Thyroid gland (tissue), 4 donors: ENCODE measurements at regions not wholly inside any gene's neighbourhood (a gene's known extent, or its start where the extent isn't known, plus 50 kb on each side); places are given as distances from the start of the nearest gene placed in this dataset.

Source experiments
- DNase-seq, 2 donors: peaks; one replicate each; pipeline ENCODE4 v3.0.0-alpha.2; 2019
- H3K27ac ChIP-seq, 3 donors: fragments of 200-600 bp; sonication (generic); 1 replicate in 2 of 3; 2 replicates in 1 of 3; pipeline ENCODE4 v1.5.1; 2016 to 2019; ENCODE audit warnings: mild to moderate bottlenecking in 1 of 3, moderate library complexity in 1 of 3
- H3K27me3 ChIP-seq: fragments of 200-600 bp; sonication (generic); one replicate; pipeline ENCODE4 v1.5.1; 2019
- H3K36me3 ChIP-seq, 2 donors: fragments of 200-600 bp; sonication (generic); one replicate each; pipeline ENCODE4 v1.5.1; 2016 to 2019
- H3K4me1 ChIP-seq, 2 donors: fragments of 200-600 bp; sonication (generic); one replicate each; pipeline ENCODE4 v1.5.1; 2017 to 2019
- H3K4me3 ChIP-seq, 3 donors: fragments of 200-600 bp; sonication (generic); replicated peaks in 1 of 3; 1 replicate in 2 of 3; 2 replicates in 1 of 3; pipeline ENCODE4 v1.5.1; 2016; ENCODE audit warnings: mild to moderate bottlenecking in 1 of 3
- H3K9me3 ChIP-seq: fragments of 200-600 bp; sonication (generic); one replicate; pipeline ENCODE4 v1.5.1; 2017
- POLR2A ChIP-seq, 2 donors: fragments of 450-650 bp; IDR thresholded peaks; one replicate each; pipeline ENCODE4 v1.6.1; 2017; ENCODE audit warnings: antibody characterized with exemption in 2 of 2, mild to moderate bottlenecking in 2 of 2, moderate library complexity in 1 of 2
- WGBS, 2 donors: methylation state at CpG; one replicate each; pipeline ENCODE4 v1.1.5; 2017; 5-methylcytosine and 5-hydroxymethylcytosine counted together
- intact Hi-C: fragments of 100-400 bp; cut with DNase I; formaldehyde crosslinking; loops from one replicate; pipeline ENCODE4 v1.15.1; 2023
- TF ChIP-seq, protein P1 (sequence below), 6 experiments: fragments of 200-600 bp in 3 of 6; fragments of 450-650 bp in 3 of 6; sonication (generic) in 3 of 6; IDR thresholded peaks; one replicate each; pipeline ENCODE4 v1.5.1; 2016 to 2019; ENCODE audit warnings: antibody characterized with exemption in 6 of 6, mild to moderate bottlenecking in 2 of 6, inconsistent platforms in 1 of 6, moderate library complexity in 1 of 6

DNA sequence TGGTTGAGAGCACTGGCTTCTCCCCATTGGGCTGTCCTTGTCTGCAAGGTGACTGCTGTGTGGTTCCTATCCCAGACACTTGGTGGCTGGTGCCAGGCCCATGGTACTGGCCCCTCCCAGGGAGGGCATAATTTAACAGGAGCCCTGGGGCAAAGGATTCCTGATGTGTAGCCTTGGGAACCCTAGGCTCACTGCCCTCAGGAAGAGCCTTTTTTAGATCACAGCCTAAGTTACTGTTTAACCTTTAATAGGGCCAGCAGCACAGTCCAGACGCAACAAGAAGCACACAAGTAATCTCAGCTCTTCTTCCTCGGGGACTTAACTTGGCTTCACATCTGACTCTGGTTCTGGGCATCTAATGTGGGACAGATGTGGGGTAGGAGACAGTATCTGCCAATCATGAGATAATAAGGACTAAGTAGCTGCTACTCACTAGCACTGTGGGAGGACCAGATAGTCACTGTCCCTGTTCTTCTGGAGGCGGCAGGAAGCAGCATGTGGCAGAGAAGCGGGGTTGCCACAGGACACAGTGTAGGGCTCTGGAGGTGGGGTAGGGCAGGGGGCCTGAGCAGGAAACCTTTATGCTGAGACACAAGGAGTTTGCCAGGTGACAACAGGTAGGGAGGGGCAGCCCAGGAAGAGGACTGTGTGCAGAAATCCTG lies 136.3 kb downstream of the TMEM17 start:
- no peaks in the 10 kb centered on the region for H3K27me3 ChIP-seq
- H3K27ac ChIP-seq, result no peak overlapping the region
- WGBS, 2 donors, result 82 to 83% methylated on average over 4 of the region's 4 CpGs
- no peaks in the 10 kb centered on the region for H3K9me3 ChIP-seq
- DNase-seq, result no peak
- intact Hi-C loops, result no loop called here
- no peak overlapping the region for H3K4me3 ChIP-seq
- no peaks in the 10 kb centered on the region for H3K36me3 ChIP-seq
- TF ChIP-seq, protein P1, sequence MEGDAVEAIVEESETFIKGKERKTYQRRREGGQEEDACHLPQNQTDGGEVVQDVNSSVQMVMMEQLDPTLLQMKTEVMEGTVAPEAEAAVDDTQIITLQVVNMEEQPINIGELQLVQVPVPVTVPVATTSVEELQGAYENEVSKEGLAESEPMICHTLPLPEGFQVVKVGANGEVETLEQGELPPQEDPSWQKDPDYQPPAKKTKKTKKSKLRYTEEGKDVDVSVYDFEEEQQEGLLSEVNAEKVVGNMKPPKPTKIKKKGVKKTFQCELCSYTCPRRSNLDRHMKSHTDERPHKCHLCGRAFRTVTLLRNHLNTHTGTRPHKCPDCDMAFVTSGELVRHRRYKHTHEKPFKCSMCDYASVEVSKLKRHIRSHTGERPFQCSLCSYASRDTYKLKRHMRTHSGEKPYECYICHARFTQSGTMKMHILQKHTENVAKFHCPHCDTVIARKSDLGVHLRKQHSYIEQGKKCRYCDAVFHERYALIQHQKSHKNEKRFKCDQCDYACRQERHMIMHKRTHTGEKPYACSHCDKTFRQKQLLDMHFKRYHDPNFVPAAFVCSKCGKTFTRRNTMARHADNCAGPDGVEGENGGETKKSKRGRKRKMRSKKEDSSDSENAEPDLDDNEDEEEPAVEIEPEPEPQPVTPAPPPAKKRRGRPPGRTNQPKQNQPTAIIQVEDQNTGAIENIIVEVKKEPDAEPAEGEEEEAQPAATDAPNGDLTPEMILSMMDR (IDR thresholded peaks at IDR 0.05), result no peak
- TF ChIP-seq POLR2A (IDR thresholded peaks at IDR 0.05), result no peak
- no peaks in the 10 kb centered on the region for H3K4me1 ChIP-seq

DNA sequence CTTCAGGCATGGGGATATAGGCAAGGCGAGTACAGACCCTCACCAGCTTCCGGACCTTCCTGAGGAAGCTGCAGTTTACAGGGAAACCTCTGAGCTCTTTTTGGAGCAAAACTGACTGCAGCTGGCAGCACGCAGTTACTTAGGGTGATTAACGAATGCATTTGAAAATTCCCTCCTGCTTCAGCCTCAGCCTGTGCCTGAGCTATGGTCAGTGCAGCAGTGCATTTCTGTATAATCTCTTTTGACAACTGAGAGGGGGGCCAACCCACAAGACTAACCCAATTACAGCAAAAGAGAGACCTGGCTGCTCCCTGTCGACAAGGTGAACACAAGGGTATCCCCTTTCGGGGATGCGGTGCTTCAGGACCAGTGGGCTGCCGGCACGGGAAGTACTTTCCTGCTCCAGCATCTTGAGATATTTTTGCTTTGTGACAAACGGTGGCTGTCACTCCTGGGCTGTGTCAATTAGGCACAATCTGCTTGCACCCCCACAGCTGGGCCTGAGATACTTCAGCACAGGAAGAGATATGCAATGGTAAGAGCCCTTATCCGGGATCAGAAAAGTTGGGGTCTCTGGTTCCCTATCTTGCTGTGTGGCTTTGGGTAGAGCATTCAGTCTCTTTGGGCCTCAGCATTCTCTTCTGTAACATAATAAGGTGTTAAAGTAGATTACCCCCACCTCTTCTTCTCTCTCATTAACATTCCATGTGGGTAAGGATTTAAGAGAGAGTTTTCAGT lies 141.0 kb downstream of the TMEM17 start:
- intact Hi-C loops, result no loop called here
- H3K36me3 ChIP-seq, result no peaks in the 10 kb centered on the region
- WGBS, 2 donors, result 72 to 83% methylated on average over 7 to 11 of the region's 11 CpGs

DNA sequence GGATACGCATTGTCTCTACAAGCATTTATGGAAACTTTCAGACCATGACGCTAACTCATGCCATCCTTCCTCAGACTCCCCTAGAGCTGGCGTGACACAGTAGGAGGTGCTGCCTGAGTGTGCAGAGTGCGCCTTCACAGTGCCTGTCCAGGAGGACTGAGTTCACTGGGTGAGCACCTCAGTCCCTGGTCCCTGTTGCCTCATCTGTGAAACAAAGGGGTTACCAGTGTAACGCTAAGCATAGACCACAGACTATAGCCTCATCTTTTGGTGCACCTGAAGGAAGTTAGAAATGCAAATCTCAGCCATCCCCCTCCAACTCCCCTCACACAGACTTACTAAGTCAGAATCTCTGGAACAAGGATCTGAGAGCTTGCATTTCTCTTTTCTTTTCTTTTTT lies 142.8 kb downstream of the TMEM17 start:
- no peaks in the 10 kb centered on the region for H3K9me3 ChIP-seq
- intact Hi-C loops, result no loop called here
- no peak for DNase-seq
- TF ChIP-seq POLR2A (IDR thresholded peaks at IDR 0.05), result no peak
- TF ChIP-seq, protein P1 (IDR thresholded peaks at IDR 0.05), result no peak
- peaks cover 0 to 10% of the 10 kb centered on the region in 2 donors for H3K4me1 ChIP-seq
- WGBS, 2 donors, result 89 to 93% methylated on average over 5 of the region's 5 CpGs
- no peaks in the 10 kb centered on the region for H3K36me3 ChIP-seq
- no peak overlapping the region for H3K4me3 ChIP-seq
- no peak overlapping the region for H3K27ac ChIP-seq
- H3K27me3 ChIP-seq, result no peaks in the 10 kb centered on the region

More for the DNA sequence above, 141.0 kb downstream of the TMEM17 start:
- Histone ChIP-seq H3K27me3 (no peaks in the 10 kb centered on the region), H3K4me1 (peaks cover 0 to 10% of the 10 kb centered on the region in 2 donors), H3K27ac (no peak overlapping the region), H3K4me3 (no peak overlapping the region), H3K9me3 (no peaks in the 10 kb centered on the region)
- no peak for TF ChIP-seq POLR2A (IDR thresholded peaks at IDR 0.05)
- TF ChIP-seq, protein P1 (IDR thresholded peaks at IDR 0.05), result no peak
- no peak for DNase-seq

DNA sequence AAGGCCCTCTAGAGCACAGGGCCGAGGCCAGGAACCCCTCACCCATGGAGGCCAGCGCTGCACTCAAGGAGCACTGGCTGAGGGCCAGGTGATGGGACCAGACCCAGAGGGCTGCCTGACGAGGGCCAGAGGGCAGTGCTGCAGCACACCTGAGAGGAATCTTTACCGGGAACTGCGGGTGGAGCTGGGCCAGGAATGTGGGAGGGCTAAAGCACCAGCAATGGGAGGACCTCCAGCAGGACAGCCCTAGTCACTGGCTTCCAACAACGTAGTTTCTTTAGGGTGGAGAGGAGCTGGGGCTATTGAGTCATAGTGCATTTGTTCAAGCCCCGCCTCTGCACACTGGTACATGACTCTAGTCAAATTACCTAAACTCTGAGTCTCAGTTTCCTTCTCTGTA lies 143.4 kb downstream of the TMEM17 start:
- H3K27me3 ChIP-seq, result no peaks in the 10 kb centered on the region
- TF ChIP-seq, protein P1 (IDR thresholded peaks at IDR 0.05), result no peak
- no peak for TF ChIP-seq POLR2A (IDR thresholded peaks at IDR 0.05)
- H3K9me3 ChIP-seq, result no peaks in the 10 kb centered on the region
- H3K36me3 ChIP-seq, result no peaks in the 10 kb centered on the region
- H3K4me3 ChIP-seq, result no peak overlapping the region
- H3K4me1 ChIP-seq, result peaks cover 0 to 10% of the 10 kb centered on the region in 2 donors
- no peak overlapping the region for H3K27ac ChIP-seq
- intact Hi-C loops, result no loop called here
- peak; percentile 56 to 70 for DNase-seq
- WGBS, 2 donors, result 50 to 60% methylated on average over 5 to 6 of the region's 7 CpGs

DNA sequence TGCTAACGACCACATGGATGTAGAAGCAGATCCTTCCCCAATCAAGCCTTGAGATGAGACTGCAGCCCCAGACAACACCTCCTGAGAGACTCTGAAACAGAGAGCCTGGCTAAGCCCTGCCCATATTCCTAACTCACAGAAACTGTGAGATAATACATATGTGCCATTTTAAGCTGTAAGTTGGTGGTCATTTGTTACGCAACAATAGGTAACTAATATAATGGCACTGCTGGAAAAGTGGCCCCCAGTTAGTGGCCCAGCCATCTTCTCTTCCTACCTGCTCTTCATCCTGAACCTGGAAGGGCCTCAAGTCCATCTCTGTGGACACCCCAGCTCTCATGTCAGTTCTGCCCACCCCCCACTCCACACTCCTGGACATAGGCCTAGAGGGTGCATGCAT lies 144.0 kb downstream of the TMEM17 start:
- DNase-seq, result no peak
- no peaks in the 10 kb centered on the region for H3K27me3 ChIP-seq
- peaks cover 0 to 10% of the 10 kb centered on the region in 2 donors for H3K4me1 ChIP-seq
- no peaks in the 10 kb centered on the region for H3K9me3 ChIP-seq
- intact Hi-C loops, result no loop called here
- H3K36me3 ChIP-seq, result no peaks in the 10 kb centered on the region
- no peak overlapping the region for H3K27ac ChIP-seq
- TF ChIP-seq POLR2A (IDR thresholded peaks at IDR 0.05), result no peak
- TF ChIP-seq, protein P1 (IDR thresholded peaks at IDR 0.05), result no peak
- no peak overlapping the region for H3K4me3 ChIP-seq
- 95 to 100% methylated on average over 2 of the region's 2 CpGs for WGBS, 2 donors
